Fibroblast of villous mesenchyme (primary cell): ENCODE measurements at regions not wholly inside any gene's neighbourhood (a gene's known extent, or its start where the extent isn't known, plus 50 kb on each side); places are given as distances from the start of the nearest gene placed in this dataset.

Experiments used
- DNase-seq: peaks from one replicate; pipeline ENCODE4 v3.0.0-alpha.2; 2010; ENCODE audit warnings: low read depth
- H3K4me3 ChIP-seq: 2 replicates; pipeline ENCODE4 v1.5.1; 2011; ENCODE audit warnings: low read depth, mild to moderate bottlenecking, low read length
- CTCF ChIP-seq: IDR thresholded peaks from 2 replicates; pipeline ENCODE4 v1.5.1; 2012; ENCODE audit warnings: low read depth, mild to moderate bottlenecking, low read length; ENCODE audit not compliant: insufficient read depth

- no peak for TF ChIP-seq CTCF
- no peak for DNase-seq
- H3K4me3 ChIP-seq = no peak overlapping the region
Measured at GRCh38 chrX:5788910-5789309, 439.8 kb downstream of the NLGN4X start.

- no peak for TF ChIP-seq CTCF
- no peak for DNase-seq
- no peak overlapping the region for H3K4me3 ChIP-seq
Measured at GRCh38 chrX:5780821-5781220, 447.8 kb downstream of the NLGN4X start.

- TF ChIP-seq CTCF = no peak
- DNase-seq = no peak
- no peak overlapping the region for H3K4me3 ChIP-seq
Measured at GRCh38 chrX:5775846-5776430, 452.7 kb downstream of the NLGN4X start.

GRCh38 chrX:5774446-5774845 lies 454.2 kb downstream of the NLGN4X start:
- no peak for TF ChIP-seq CTCF
- H3K4me3 ChIP-seq = no peak overlapping the region
- no peak for DNase-seq

GRCh38 chrX:5771441-5771840 lies 457.2 kb downstream of the NLGN4X start:
- TF ChIP-seq CTCF = no peak
- H3K4me3 ChIP-seq = no peak overlapping the region
- peak; percentile 0 for DNase-seq

- DNase-seq = no peak
- H3K4me3 ChIP-seq = no peak overlapping the region
- TF ChIP-seq CTCF = no peak
Measured at GRCh38 chrX:5756616-5757015, 472.1 kb downstream of the NLGN4X start.

GRCh38 chrX:5753291-5753690 lies 475.4 kb downstream of the NLGN4X start:
- DNase-seq = no peak
- no peak for TF ChIP-seq CTCF
- H3K4me3 ChIP-seq = no peak overlapping the region
